ENCODE measurements at regions not wholly inside any gene's neighbourhood (a gene's known extent, or its start where the extent isn't known, plus 50 kb on each side); places are given as distances from the start of the nearest gene placed in this dataset.

GRCh38 chr10:125460326-125460725 lies 222.6 kb downstream of the TEX36 start:
- in situ Hi-C loops (cut with HindIII; ENCODE audit: low sequenced_read_pairs): no loop called here

GRCh38 chr10:125457406-125457805 lies 225.6 kb downstream of the TEX36 start:
- in situ Hi-C loops (cut with HindIII; ENCODE audit: low sequenced_read_pairs): no loop called here

- in situ Hi-C loops (cut with HindIII; ENCODE audit: low sequenced_read_pairs): no loop called here
Measured at GRCh38 chr10:125455855-125456254, 227.1 kb downstream of the TEX36 start.

- in situ Hi-C loops (cut with HindIII; ENCODE audit: low sequenced_read_pairs): no loop called here
Measured at GRCh38 chr10:125455431-125455830, 227.5 kb downstream of the TEX36 start.

GRCh38 chr10:125451319-125451718 lies 231.6 kb downstream of the TEX36 start:
- in situ Hi-C loops (cut with HindIII; ENCODE audit: low sequenced_read_pairs): no loop called here

- in situ Hi-C loops (cut with HindIII; ENCODE audit: low sequenced_read_pairs): no loop called here
Measured at GRCh38 chr10:125450218-125450617, 232.7 kb downstream of the TEX36 start.

- in situ Hi-C loops (cut with HindIII; ENCODE audit: low sequenced_read_pairs): no loop called here
Measured at GRCh38 chr10:125449571-125449970, 233.4 kb downstream of the TEX36 start.

GRCh38 chr10:125448596-125448995 lies 234.4 kb downstream of the TEX36 start:
- in situ Hi-C loops (cut with HindIII; ENCODE audit: low sequenced_read_pairs): no loop called here

- in situ Hi-C loops (cut with HindIII; ENCODE audit: low sequenced_read_pairs): no loop called here
Measured at GRCh38 chr10:125444790-125445189, 238.2 kb downstream of the TEX36 start.

GRCh38 chr10:125442856-125443540 lies 240.0 kb downstream of the TEX36 start:
- in situ Hi-C loops (cut with HindIII; ENCODE audit: low sequenced_read_pairs): no loop called here

GRCh38 chr10:125441151-125441550 lies 241.8 kb downstream of the TEX36 start:
- in situ Hi-C loops (cut with HindIII; ENCODE audit: low sequenced_read_pairs): no loop called here

GRCh38 chr10:125431149-125431548 lies 251.8 kb downstream of the TEX36 start:
- in situ Hi-C loops (cut with HindIII; ENCODE audit: low sequenced_read_pairs): no loop called here

- in situ Hi-C loops (cut with HindIII; ENCODE audit: low sequenced_read_pairs): no loop called here
Measured at GRCh38 chr10:125428054-125428453, 254.9 kb downstream of the TEX36 start.

GRCh38 chr10:125424191-125424847 lies 258.6 kb downstream of the TEX36 start:
- in situ Hi-C loops (cut with HindIII; ENCODE audit: low sequenced_read_pairs): loop anchor here (5.0 kb wide), 1 partner anchor 72 kb away; no protein-coding TSS in a partner anchor

GRCh38 chr10:125423569-125423968 lies 259.4 kb downstream of the TEX36 start:
- in situ Hi-C loops (cut with HindIII; ENCODE audit: low sequenced_read_pairs): loop anchor here (5.0 kb wide), 1 partner anchor 71 kb away; no protein-coding TSS in a partner anchor

GRCh38 chr10:125419831-125420230 lies 259.5 kb upstream of the CTBP2 start:
- in situ Hi-C loops (cut with HindIII; ENCODE audit: low sequenced_read_pairs): loop anchor here (5.0 kb wide), 1 partner anchor 68 kb away; no protein-coding TSS in a partner anchor

GRCh38 chr10:125419146-125419545 lies 258.8 kb upstream of the CTBP2 start:
- in situ Hi-C loops (cut with HindIII; ENCODE audit: low sequenced_read_pairs): no loop called here

- in situ Hi-C loops (cut with HindIII; ENCODE audit: low sequenced_read_pairs): no loop called here
Measured at GRCh38 chr10:125417605-125418004, 257.2 kb upstream of the CTBP2 start.

- in situ Hi-C loops (cut with HindIII; ENCODE audit: low sequenced_read_pairs): no loop called here
Measured at GRCh38 chr10:125415964-125416363, 255.6 kb upstream of the CTBP2 start.

GRCh38 chr10:125415006-125415633 lies 254.8 kb upstream of the CTBP2 start:
- in situ Hi-C loops (cut with HindIII; ENCODE audit: low sequenced_read_pairs): no loop called here

GRCh38 chr10:125411724-125412123 lies 251.4 kb upstream of the CTBP2 start:
- in situ Hi-C loops (cut with HindIII; ENCODE audit: low sequenced_read_pairs): no loop called here

- in situ Hi-C loops (cut with HindIII; ENCODE audit: low sequenced_read_pairs): no loop called here
Measured at GRCh38 chr10:125409756-125410155, 249.4 kb upstream of the CTBP2 start.
